Psoas muscle (tissue), 7 donors: ENCODE measurements at regions not wholly inside any gene's neighbourhood (a gene's known extent, or its start where the extent isn't known, plus 50 kb on each side); places are given as distances from the start of the nearest gene placed in this dataset.

Experiments
- ATAC-seq, 4 donors: fragments of 200-7000 bp; cut with Tn5 transposase; one replicate each; pipeline ENCODE4 v1.9.1; 2020; ENCODE audit warnings: moderate library complexity in 3 of 4, mild to moderate bottlenecking in 2 of 4
- DNase-seq, 2 donors: peaks; one replicate each; pipeline ENCODE4 v3.0.0-alpha.2; 2020
- H3K27ac ChIP-seq: fragments of 200-600 bp; one replicate; pipeline ENCODE4 v1.8.0; 2022
- H3K27me3 ChIP-seq, 3 donors: fragments of 200-600 bp in 1 of 3; one replicate each; pipeline versions ENCODE4 v1.6.1 to v1.8.0; 2013 to 2022; ENCODE audit warnings: low read length in 2 of 3, mild to moderate bottlenecking in 2 of 3, moderate library complexity in 1 of 3; ENCODE audit not compliant: insufficient read depth in 3 of 3
- H3K36me3 ChIP-seq, 2 donors: fragments of 200-600 bp in 1 of 2; one replicate each; pipeline versions ENCODE4 v1.6.1 to v1.8.0; 2013 to 2022; ENCODE audit warnings: low read depth in 1 of 2, mild to moderate bottlenecking in 1 of 2, moderate library complexity in 1 of 2; ENCODE audit not compliant: insufficient read depth in 1 of 2
- H3K4me1 ChIP-seq: fragments of 200-600 bp; one replicate; pipeline ENCODE4 v1.8.0; 2022
- H3K4me3 ChIP-seq: fragments of 200-600 bp; one replicate; pipeline ENCODE4 v1.8.0; 2022; ENCODE audit warnings: mild to moderate bottlenecking
- H3K9me3 ChIP-seq: fragments of 200-600 bp; one replicate; pipeline ENCODE4 v1.8.0; 2022
- CTCF ChIP-seq: fragments of 200-600 bp; IDR thresholded peaks from one replicate; pipeline ENCODE4 v1.8.0; 2022; ENCODE audit warnings: antibody characterized with exemption
- WGBS, 3 donors: extraction: QIAGEN DNeasy Blood & Tissue Kit; methylation state at CpG; one replicate each; pipeline versions ENCODE4 v1.1.6 to v1.1.7; 2013; 5-methylcytosine and 5-hydroxymethylcytosine counted together
- intact Hi-C, 2 donors: fragments of 100-400 bp; cut with DNase I; formaldehyde crosslinking; loops; one replicate each; pipeline versions ENCODE4 v1.11.0 to v1.14.2; 2022
- donor health status: healthy with polysubstance abuse.
- donor health status: DM: no; HTN: no; CAD: no; lungs with moderate emphysema.
- donor health status: Bipolar disorder and iron deficiency.
- donor health status: healthy.
- donor health status: DM: yes; HTN: yes; CAD: no.
- donor health status: DM: no; HTN: no; CAD: no.
- donor health status: DM: yes; HTN: yes; CAD: no.

GRCh38 chr9:27756418-27756817 is 183.1 kb upstream of the C9orf72 start:
- DNase-seq (no peak), ATAC-seq (no peak)
- Histone ChIP-seq H3K27me3 (no peaks in the 10 kb centered on the region), H3K36me3 (no peaks in the 10 kb centered on the region), H3K4me1 (no peaks in the 10 kb centered on the region), H3K27ac (no peak overlapping the region), H3K9me3 (no peaks in the 10 kb centered on the region), H3K4me3 (no peak overlapping the region)
- no peak for TF ChIP-seq CTCF
- intact Hi-C loops: no loop called here
- WGBS, 3 donors: 79 to 84% (median 83%) methylated on average over 5 of the region's 5 CpGs

GRCh38 chr9:27763831-27764230 is 190.6 kb upstream of the C9orf72 start:
- no peak for DNase-seq
- no peak for ATAC-seq
- Histone ChIP-seq H3K9me3 (no peaks in the 10 kb centered on the region), H3K4me3 (no peak overlapping the region), H3K27ac (no peak overlapping the region), H3K36me3 (no peaks in the 10 kb centered on the region), H3K4me1 (no peaks in the 10 kb centered on the region), H3K27me3 (no peaks in the 10 kb centered on the region)
- 82 to 87% (median 84%) methylated on average over 7 of the region's 7 CpGs for WGBS, 3 donors
- no peak for TF ChIP-seq CTCF
- intact Hi-C loops: no loop called here

- no peak overlapping the region for H3K4me3 ChIP-seq
- no peak overlapping the region for H3K27ac ChIP-seq
- H3K9me3 ChIP-seq: no peaks in the 10 kb centered on the region
- no peak for TF ChIP-seq CTCF
- no peaks in the 10 kb centered on the region for H3K4me1 ChIP-seq
- no peaks in the 10 kb centered on the region for H3K36me3 ChIP-seq
- intact Hi-C loops: no loop called here
- ATAC-seq: no peak
- 35 to 54% (median 45%) methylated on average over 1 of the region's 1 CpG for WGBS, 3 donors
- H3K27me3 ChIP-seq: no peaks in the 10 kb centered on the region
- DNase-seq: no peak
Observed at GRCh38 chr9:27765266-27766072, 192.2 kb upstream of the C9orf72 start.

GRCh38 chr9:27766073-27766835 is 193.0 kb upstream of the C9orf72 start:
- no peaks in the 10 kb centered on the region for H3K9me3 ChIP-seq
- intact Hi-C loops: no loop called here
- no peak overlapping the region for H3K27ac ChIP-seq
- ATAC-seq: no peak
- no peaks in the 10 kb centered on the region for H3K4me1 ChIP-seq
- no peak for TF ChIP-seq CTCF
- DNase-seq: no peak
- no peak overlapping the region for H3K4me3 ChIP-seq
- no peaks in the 10 kb centered on the region for H3K36me3 ChIP-seq
- WGBS, 3 donors: 77 to 79% (median 78%) methylated on average over 3 of the region's 3 CpGs
- H3K27me3 ChIP-seq: no peaks in the 10 kb centered on the region
